Small intestine (tissue), 7 donors: ENCODE measurements at regions not wholly inside any gene's neighbourhood (a gene's known extent, or its start where the extent isn't known, plus 50 kb on each side); places are given as distances from the start of the nearest gene placed in this dataset.

Source experiments
- DNase-seq, 2 donors: peaks; one replicate each; pipeline versions ENCODE4 v3.0.0 to v3.0.0-alpha.2; 2013
- FAIRE-seq: peaks from 2 replicates; lab custom pipeline; 2012; peaks lifted over from hg19 to GRCh38; lab: Jason Lieb, UNC
- H3K27ac ChIP-seq, 3 donors: one replicate each; pipeline ENCODE4 v1.5.1; 2013; ENCODE audit warnings: low read length in 2 of 3, mild to moderate bottlenecking in 2 of 3, control low read depth in 1 of 3, inconsistent platforms in 1 of 3, low read depth in 1 of 3, moderate library complexity in 1 of 3
- H3K27me3 ChIP-seq, 3 donors: one replicate each; pipeline ENCODE4 v1.6.1; 2013; ENCODE audit warnings: low read length in 3 of 3, inconsistent platforms in 1 of 3; ENCODE audit not compliant: control insufficient read depth in 3 of 3, insufficient read depth in 3 of 3
- H3K36me3 ChIP-seq, 3 donors: one replicate each; pipeline ENCODE4 v1.6.1; 2013; ENCODE audit warnings: low read length in 3 of 3, inconsistent platforms in 1 of 3, low read depth in 1 of 3, mild to moderate bottlenecking in 1 of 3, moderate library complexity in 1 of 3; ENCODE audit not compliant: control insufficient read depth in 3 of 3, insufficient read depth in 2 of 3
- H3K4me1 ChIP-seq, 3 donors: one replicate each; pipeline ENCODE4 v1.6.1; 2013; ENCODE audit warnings: low read length in 2 of 3, inconsistent platforms in 1 of 3, low read depth in 1 of 3, mild to moderate bottlenecking in 1 of 3, moderate library complexity in 1 of 3; ENCODE audit not compliant: control insufficient read depth in 3 of 3, insufficient read depth in 2 of 3
- H3K4me3 ChIP-seq, 3 donors: one replicate each; pipeline ENCODE4 v1.5.1; 2013; ENCODE audit warnings: low read length in 3 of 3, control low read depth in 1 of 3, inconsistent platforms in 1 of 3, low read depth in 1 of 3, mild to moderate bottlenecking in 1 of 3, moderate library complexity in 1 of 3
- H3K9me3 ChIP-seq, 2 donors: one replicate each; pipeline ENCODE4 v1.6.1; 2013; ENCODE audit warnings: low read depth in 1 of 2, low read length in 1 of 2; ENCODE audit not compliant: control insufficient read depth in 2 of 2, insufficient read depth in 1 of 2
- WGBS, 3 donors: extraction: QIAGEN DNeasy Blood & Tissue Kit; methylation state at CpG; one replicate each; pipeline ENCODE4 v1.1.7; 2013; 5-methylcytosine and 5-hydroxymethylcytosine counted together
- donor health status: healthy with polysubstance abuse.
- donor health status: control.
- donor health status: control.
- donor health status: Bipolar disorder and iron deficiency.
- donor health status: healthy.

GRCh38 chr3:22928216-22929110 is 274.7 kb upstream of the UBE2E2 start:
- Histone ChIP-seq H3K4me3 (no peak overlapping the region), H3K27me3 (no peaks in the 10 kb centered on the region), H3K27ac (no peak overlapping the region), H3K4me1 (no peaks in the 10 kb centered on the region), H3K9me3 (no peaks in the 10 kb centered on the region), H3K36me3 (no peaks in the 10 kb centered on the region)
- FAIRE-seq (no peak), DNase-seq (no peak)
- WGBS, 3 donors, result 61 to 69% (median 64%) methylated on average over 8 of the region's 8 CpGs

GRCh38 chr3:22933051-22933840 is 269.9 kb upstream of the UBE2E2 start:
- H3K36me3 ChIP-seq, result no peaks in the 10 kb centered on the region
- no peaks in the 10 kb centered on the region for H3K4me1 ChIP-seq
- no peak overlapping the region for H3K4me3 ChIP-seq
- WGBS, 3 donors, result 51 to 72% (median 70%) methylated on average over 5 of the region's 5 CpGs
- FAIRE-seq, result no peak
- no peaks in the 10 kb centered on the region for H3K9me3 ChIP-seq
- H3K27ac ChIP-seq, result no peak overlapping the region
- H3K27me3 ChIP-seq, result no peaks in the 10 kb centered on the region
- DNase-seq, result no peak

- Histone ChIP-seq H3K9me3 (no peaks in the 10 kb centered on the region), H3K27ac (no peak overlapping the region), H3K27me3 (no peaks in the 10 kb centered on the region), H3K4me1 (no peaks in the 10 kb centered on the region), H3K4me3 (no peak overlapping the region), H3K36me3 (no peaks in the 10 kb centered on the region)
- FAIRE-seq, result no peak
- DNase-seq, result no peak
These were observed 269.3 kb upstream of the UBE2E2 start for GRCh38 chr3:22933841-22934116.

GRCh38 chr3:22935040-22935439 is 268.1 kb upstream of the UBE2E2 start:
- Histone ChIP-seq H3K9me3 (no peaks in the 10 kb centered on the region), H3K27ac (no peak overlapping the region), H3K36me3 (no peaks in the 10 kb centered on the region), H3K27me3 (no peaks in the 10 kb centered on the region), H3K4me1 (no peaks in the 10 kb centered on the region), H3K4me3 (no peak overlapping the region)
- FAIRE-seq (no peak), DNase-seq (no peak)
- WGBS, 3 donors, result 92 to 98% (median 93%) methylated on average over 2 of the region's 2 CpGs

GRCh38 chr3:22937536-22937935 is 265.6 kb upstream of the UBE2E2 start:
- DNase-seq (no peak), FAIRE-seq (no peak)
- H3K27ac ChIP-seq, result no peak overlapping the region
- no peaks in the 10 kb centered on the region for H3K4me1 ChIP-seq
- H3K4me3 ChIP-seq, result no peak overlapping the region
- no peaks in the 10 kb centered on the region for H3K36me3 ChIP-seq
- H3K27me3 ChIP-seq, result no peaks in the 10 kb centered on the region
- H3K9me3 ChIP-seq, result no peaks in the 10 kb centered on the region

- no peak for DNase-seq
- Histone ChIP-seq H3K9me3 (no peaks in the 10 kb centered on the region), H3K4me3 (no peak overlapping the region), H3K4me1 (no peaks in the 10 kb centered on the region), H3K36me3 (no peaks in the 10 kb centered on the region), H3K27ac (no peak overlapping the region), H3K27me3 (no peaks in the 10 kb centered on the region)
- 86 to 91% (median 86%) methylated on average over 5 of the region's 5 CpGs for WGBS, 3 donors
- FAIRE-seq, result no peak
These were observed 264.4 kb upstream of the UBE2E2 start for GRCh38 chr3:22938739-22939138.

- Histone ChIP-seq H3K9me3 (no peaks in the 10 kb centered on the region), H3K4me3 (no peak overlapping the region), H3K27ac (no peak overlapping the region), H3K27me3 (no peaks in the 10 kb centered on the region), H3K4me1 (no peaks in the 10 kb centered on the region), H3K36me3 (no peaks in the 10 kb centered on the region)
- 77 to 84% (median 80%) methylated on average over 2 of the region's 2 CpGs for WGBS, 3 donors
- FAIRE-seq (no peak), DNase-seq (no peak)
These were observed 263.8 kb upstream of the UBE2E2 start for GRCh38 chr3:22939349-22939748.

- Histone ChIP-seq H3K9me3 (no peaks in the 10 kb centered on the region), H3K27ac (no peak overlapping the region), H3K36me3 (no peaks in the 10 kb centered on the region), H3K27me3 (no peaks in the 10 kb centered on the region), H3K4me1 (no peaks in the 10 kb centered on the region), H3K4me3 (no peak overlapping the region)
- WGBS, 3 donors, result 56 to 88% (median 67%) methylated on average over 7 of the region's 7 CpGs
- no peak for FAIRE-seq
- no peak for DNase-seq
These were observed 262.8 kb upstream of the UBE2E2 start for GRCh38 chr3:22940285-22940684.
